ENCODE measurements at regions not wholly inside any gene's neighbourhood (a gene's known extent, or its start where the extent isn't known, plus 50 kb on each side); places are given as distances from the start of the nearest gene placed in this dataset.
"Not testable (repeated sequence)": the region's sequence is repeated elsewhere in the genome, so short reads cannot be mapped to it uniquely, and the experiment has no call there.

- TF ChIP-seq CTCF (IDR thresholded peaks at IDR 0.05): no peak
- no peak for DNase-seq (ENCODE audit: low spot score)
- Histone ChIP-seq H3K27ac (no peak overlapping the region), H3K4me3 (no peak overlapping the region)
Observed at GRCh38 chr2:199196686-199197085, 261.1 kb downstream of the SATB2 start.

- no peak for TF ChIP-seq CTCF (IDR thresholded peaks at IDR 0.05)
- Histone ChIP-seq H3K4me3 (no peak overlapping the region), H3K27ac (no peak overlapping the region)
- DNase-seq (ENCODE audit: low spot score): no peak
Observed at GRCh38 chr2:199195927-199196502, 261.7 kb downstream of the SATB2 start.

GRCh38 chr2:199191461-199191860 lies 266.3 kb downstream of the SATB2 start:
- Histone ChIP-seq H3K27ac (no peak overlapping the region), H3K4me3 (no peak overlapping the region)
- no peak for TF ChIP-seq CTCF (IDR thresholded peaks at IDR 0.05)
- no peak for DNase-seq (ENCODE audit: low spot score)

GRCh38 chr2:199189229-199189628 lies 268.5 kb downstream of the SATB2 start:
- TF ChIP-seq CTCF (IDR thresholded peaks at IDR 0.05): no peak
- Histone ChIP-seq H3K4me3 (no peak overlapping the region), H3K27ac (no peak overlapping the region)
- DNase-seq (ENCODE audit: low spot score): no peak

DNA sequence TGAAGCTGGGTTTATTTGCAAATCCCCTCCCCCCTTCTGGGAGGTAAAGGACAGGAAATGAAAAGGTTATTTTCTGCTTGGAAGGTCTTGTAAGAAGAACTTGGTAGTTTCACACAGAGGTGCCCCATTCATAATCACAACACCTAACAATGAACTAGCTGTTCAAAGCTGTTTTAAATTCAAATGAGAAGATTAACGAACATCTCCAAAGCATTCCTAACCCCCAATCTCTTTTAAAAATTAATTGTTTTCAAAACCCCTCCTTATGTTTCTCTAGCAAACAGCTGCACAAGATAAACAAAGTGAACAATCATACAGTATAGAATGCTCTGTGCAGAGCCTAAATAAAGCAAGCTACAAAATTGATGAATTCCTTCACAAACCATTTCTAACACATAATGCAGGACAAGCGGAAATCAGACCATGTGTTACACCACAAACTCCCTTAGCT lies 271.4 kb downstream of the SATB2 start:
- H3K4me3 ChIP-seq: no peak overlapping the region
- no peak for DNase-seq (ENCODE audit: low spot score)
- TF ChIP-seq CTCF (IDR thresholded peaks at IDR 0.05): no peak
- no peak overlapping the region for H3K27ac ChIP-seq

DNA sequence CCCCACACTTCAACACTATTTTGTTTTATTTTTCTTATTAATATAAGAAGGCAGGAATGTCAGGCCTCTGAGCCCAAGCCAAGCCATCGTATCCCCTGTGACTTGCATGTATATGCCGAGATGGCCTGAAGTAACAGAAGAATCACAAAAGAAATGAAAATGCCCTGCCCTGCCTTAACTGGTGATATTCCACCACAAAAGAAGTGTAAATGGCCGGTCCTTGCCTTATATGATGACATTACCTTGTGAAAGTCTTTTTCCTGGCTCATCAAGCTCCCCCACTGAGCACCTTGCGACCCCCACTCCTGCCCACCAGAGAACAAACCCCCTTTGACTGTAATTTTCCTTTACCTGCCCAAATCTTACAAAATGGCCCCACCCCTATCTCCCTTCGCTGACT lies 272.6 kb downstream of the SATB2 start:
- H3K4me3 ChIP-seq; H3K27ac ChIP-seq; DNase-seq (ENCODE audit: low spot score): not testable (repeated sequence)

DNA sequence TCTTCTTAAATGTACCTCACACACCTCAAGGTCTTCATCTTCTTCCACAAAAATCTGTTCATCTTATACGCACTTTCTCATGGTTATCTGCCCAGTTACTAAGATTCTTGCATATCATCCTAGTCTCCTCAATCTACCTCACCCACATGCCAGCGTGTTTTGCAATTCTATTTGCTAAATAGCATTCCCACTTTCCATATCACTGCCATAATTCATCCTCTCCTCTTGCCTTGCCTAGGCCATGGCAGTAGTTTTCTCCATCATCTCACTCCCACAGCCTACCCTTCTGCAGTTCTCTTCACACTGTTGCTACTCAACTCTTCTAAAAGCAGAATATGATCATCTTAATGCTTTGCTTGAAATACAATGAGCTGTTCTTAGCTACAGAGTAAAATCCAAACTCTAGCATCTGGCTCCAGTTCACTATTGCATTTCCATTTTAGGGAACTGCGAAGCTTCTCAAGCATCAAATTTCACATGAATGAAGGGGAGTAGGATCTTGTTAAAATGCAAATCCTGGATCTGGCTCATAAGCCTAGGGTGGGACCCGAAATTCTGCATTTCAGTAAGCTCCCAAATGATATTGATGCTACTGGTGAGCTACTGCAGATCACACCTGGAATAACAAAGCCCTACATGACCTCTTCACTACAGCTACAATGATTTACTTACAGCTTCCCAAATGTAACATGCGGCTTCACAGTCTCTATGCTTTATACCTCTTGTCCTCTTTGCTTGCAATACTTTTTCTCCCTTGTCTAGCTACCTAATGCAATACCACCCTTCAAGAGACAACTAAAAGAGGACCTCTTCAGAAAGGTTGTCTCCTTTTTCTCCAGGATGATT lies 293.9 kb downstream of the SATB2 start:
- DNase-seq (ENCODE audit: low spot score): no peak
- no peak overlapping the region for H3K4me3 ChIP-seq
- TF ChIP-seq CTCF (IDR thresholded peaks at IDR 0.05): no peak
- H3K27ac ChIP-seq: no peak overlapping the region
